Fibroblast of mammary gland (primary cell): ENCODE measurements at regions not wholly inside any gene's neighbourhood (a gene's known extent, or its start where the extent isn't known, plus 50 kb on each side); places are given as distances from the start of the nearest gene placed in this dataset.
"Not testable (repeated sequence)": the region's sequence is repeated elsewhere in the genome, so short reads cannot be mapped to it uniquely, and the experiment has no call there.

Source experiments
- DNase-seq: peaks from one replicate; pipeline ENCODE4 v3.0.0-alpha.2; 2010; ENCODE audit warnings: low read depth
- H3K4me3 ChIP-seq: 2 replicates; pipeline ENCODE4 v1.5.1; 2011; ENCODE audit warnings: low read depth, mild to moderate bottlenecking, low read length, moderate library complexity; ENCODE audit not compliant: control insufficient read depth
- TF ChIP-seq, protein P1 (sequence below): conservative IDR thresholded peaks from 2 replicates; pipeline ENCODE4 v1.5.1; 2011; ENCODE audit warnings: low read depth, low read length, inconsistent platforms; ENCODE audit not compliant: control insufficient read depth, insufficient read depth

DNA sequence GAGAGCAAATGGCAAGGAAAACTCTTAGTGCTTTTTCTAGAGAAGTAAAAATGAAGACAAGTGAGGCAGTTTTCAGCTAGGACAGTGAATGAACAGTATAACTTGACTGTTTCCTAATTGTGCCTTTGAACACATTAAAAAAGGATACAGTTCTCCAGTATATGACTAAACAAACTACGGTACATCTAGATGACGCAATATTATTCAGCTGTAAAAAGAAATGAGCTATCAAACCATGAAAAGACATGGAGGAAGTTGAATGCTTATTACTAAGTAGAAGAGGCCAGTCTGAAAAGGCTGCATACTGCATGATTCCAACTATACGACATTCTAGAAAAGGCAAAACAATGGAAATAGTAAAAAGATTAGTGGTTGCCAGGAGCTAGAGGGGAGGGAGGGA, 206.3 kb downstream of the SIPA1L2 start:
- TF ChIP-seq, protein P1, sequence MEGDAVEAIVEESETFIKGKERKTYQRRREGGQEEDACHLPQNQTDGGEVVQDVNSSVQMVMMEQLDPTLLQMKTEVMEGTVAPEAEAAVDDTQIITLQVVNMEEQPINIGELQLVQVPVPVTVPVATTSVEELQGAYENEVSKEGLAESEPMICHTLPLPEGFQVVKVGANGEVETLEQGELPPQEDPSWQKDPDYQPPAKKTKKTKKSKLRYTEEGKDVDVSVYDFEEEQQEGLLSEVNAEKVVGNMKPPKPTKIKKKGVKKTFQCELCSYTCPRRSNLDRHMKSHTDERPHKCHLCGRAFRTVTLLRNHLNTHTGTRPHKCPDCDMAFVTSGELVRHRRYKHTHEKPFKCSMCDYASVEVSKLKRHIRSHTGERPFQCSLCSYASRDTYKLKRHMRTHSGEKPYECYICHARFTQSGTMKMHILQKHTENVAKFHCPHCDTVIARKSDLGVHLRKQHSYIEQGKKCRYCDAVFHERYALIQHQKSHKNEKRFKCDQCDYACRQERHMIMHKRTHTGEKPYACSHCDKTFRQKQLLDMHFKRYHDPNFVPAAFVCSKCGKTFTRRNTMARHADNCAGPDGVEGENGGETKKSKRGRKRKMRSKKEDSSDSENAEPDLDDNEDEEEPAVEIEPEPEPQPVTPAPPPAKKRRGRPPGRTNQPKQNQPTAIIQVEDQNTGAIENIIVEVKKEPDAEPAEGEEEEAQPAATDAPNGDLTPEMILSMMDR = no peak
- peak; percentile 56 for DNase-seq
- H3K4me3 ChIP-seq = no peak overlapping the region

DNA sequence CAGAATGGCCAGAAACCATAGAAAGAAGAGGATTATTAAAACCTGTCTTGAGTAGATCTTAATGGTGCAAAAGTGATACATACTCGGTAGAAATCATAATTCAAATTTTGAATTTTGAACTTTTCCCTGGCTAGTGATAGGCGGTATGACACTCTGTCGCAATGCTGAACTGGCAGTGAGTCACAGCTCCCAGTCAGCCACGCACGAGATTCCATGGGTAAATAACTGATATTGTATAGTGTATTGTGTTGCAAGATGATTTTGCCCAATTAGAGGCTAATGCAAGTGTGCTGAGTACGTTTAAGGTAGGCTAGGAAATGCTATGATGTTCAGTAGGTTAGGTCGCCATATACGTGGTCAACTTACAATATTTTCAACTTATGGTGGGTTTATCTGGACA, 207.0 kb downstream of the SIPA1L2 start:
- no peak overlapping the region for H3K4me3 ChIP-seq
- TF ChIP-seq, protein P1 = no peak
- DNase-seq = peak; percentile 58

DNA sequence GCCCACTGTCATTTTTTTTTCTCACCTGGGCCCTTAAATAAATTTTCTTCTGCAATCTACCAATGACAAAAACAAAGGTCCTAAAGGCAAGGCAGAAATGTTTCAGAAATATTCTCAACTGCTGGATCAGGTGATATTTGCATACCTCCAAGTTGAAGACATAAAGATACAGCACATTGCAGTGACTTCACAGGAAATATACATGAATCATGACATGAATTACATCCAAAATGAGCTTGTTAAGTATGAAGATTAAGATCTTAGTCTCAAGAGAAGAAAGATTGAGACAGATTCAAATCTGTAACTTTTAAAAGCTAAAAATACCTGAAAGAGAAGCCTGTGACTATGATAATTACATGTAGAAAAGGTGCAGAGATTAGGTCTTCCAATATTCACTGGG, 207.8 kb downstream of the SIPA1L2 start:
- TF ChIP-seq, protein P1 = no peak
- peak; percentile 20 for DNase-seq
- H3K4me3 ChIP-seq = no peak overlapping the region

DNA sequence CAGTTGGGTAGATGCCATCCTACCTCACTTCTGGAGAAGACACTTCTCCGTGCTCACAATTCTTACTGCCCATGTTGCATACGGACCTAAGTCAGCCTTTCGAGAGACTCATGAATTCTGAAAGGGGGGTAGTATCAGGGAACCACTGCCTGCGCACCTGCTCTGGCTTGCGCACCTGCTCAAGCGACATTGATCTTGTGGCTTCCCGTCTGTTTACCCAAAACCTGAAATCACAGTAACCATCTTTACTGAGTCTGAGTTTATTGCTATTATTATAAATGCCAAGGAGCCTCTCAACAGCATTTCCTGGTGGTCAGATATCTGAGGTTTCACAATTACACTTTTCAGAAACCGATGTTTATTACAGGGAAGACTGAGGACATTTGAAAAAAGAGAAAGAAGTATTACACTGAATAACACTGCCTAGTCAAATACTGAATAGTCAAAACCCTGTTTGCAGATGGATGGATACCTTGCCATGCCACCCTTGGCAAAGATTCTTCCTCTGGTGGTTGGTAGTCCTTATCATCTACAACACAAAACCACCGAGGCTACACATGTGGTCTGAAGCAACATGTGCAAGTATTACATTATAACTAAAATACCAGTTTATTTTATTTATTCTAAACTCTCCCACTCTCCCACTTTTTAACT, 208.7 kb downstream of the SIPA1L2 start:
- H3K4me3 ChIP-seq = no peak overlapping the region
- TF ChIP-seq, protein P1 = no peak
- DNase-seq = no peak

DNA sequence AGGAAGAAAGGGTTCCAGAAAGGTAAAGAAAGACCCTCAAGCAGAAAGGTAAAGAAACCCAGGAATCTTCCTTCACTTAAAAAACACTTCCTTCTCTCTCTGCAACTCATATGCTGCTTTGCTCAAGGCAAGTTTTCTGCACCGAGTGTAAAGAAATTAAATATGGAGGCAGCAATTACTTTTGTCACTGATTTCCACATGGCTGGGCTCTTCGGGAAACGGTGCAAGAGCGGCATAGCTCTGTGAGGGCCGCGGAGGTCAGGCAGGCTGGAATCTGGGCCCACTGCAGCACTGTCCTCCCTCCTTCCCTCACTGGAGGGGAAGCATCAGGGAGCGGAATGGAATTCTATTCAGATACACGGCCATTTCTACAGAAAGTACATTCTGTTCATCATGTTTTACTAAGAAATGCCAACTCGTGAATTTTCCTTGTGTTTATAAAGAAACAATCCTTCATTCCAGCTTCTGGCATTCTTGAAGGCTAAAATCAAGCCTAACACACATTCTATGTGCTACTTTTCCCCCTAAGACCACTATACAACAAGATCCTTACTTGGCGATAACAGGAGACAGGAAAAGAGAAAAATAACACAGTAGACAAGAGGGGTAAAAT, 212.2 kb downstream of the SIPA1L2 start:
- TF ChIP-seq, protein P1 = no peak
- no peak for DNase-seq
- no peak overlapping the region for H3K4me3 ChIP-seq

DNA sequence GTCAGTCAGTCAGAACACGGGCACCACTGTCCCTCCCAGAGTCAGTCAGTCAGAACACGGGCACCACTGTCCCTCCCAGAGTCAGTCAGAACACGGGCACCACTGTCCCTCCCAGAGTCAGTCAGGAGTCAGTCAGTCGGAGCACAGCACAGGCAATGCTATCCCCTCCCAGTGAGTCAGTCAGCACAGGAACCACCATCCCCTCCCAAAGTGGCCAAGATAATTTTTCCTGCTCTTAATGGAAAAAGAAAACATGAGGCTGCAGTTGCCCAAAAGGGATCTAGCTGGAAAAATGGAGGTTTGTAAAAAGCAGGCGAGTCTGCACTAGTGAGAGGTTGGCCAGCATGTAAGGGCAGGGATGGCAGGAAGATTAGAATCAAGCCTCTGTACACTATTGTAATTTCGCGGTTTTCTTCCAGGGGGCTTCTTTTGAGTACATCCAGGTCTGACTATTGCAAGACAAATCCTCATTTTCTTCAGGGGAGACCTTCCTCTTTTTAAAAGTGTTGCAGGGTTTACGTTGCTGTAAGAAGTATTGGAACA, 213.8 kb downstream of the SIPA1L2 start:
- no peak for DNase-seq
- TF ChIP-seq, protein P1 = no peak
- no peak overlapping the region for H3K4me3 ChIP-seq

DNA sequence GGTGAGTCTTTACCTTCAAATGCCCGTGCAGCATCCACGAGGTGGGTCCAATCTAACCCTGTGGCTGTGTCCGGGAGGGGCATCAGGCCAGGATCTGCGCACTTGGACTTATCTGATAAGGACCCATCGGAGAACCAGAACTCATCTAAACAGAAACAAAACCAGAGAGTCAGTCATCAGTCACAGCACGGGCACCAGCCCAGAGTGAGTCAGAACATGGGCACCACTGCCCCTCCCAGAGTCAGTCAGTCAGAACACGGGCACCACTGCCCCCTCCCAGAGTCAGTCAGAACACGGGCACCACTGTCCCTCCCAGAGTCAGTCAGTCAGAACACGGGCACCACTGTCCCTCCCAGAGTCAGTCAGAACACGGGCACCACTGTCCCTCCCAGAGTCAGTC, 214.5 kb downstream of the SIPA1L2 start:
- H3K4me3 ChIP-seq, DNase-seq: not testable (repeated sequence)
